ENCODE measurements at regions not wholly inside any gene's neighbourhood (a gene's known extent, or its start where the extent isn't known, plus 50 kb on each side); places are given as distances from the start of the nearest gene placed in this dataset.

- no peak for DNase-seq (ENCODE audit: low read depth)
- H3K4me3 ChIP-seq (ENCODE audit: low read length): no peak overlapping the region
- no peak for TF ChIP-seq CTCF (IDR thresholded peaks at IDR 0.05; ENCODE audit: insufficient read depth, low read depth, low read length, missing control alignments)
Observed at GRCh38 chr5:73358366-73358765, 90.2 kb downstream of the FOXD1 start.

- no peak overlapping the region for H3K4me3 ChIP-seq (ENCODE audit: low read length)
- no peak for TF ChIP-seq CTCF (IDR thresholded peaks at IDR 0.05; ENCODE audit: insufficient read depth, low read depth, low read length, missing control alignments)
Observed at GRCh38 chr5:73357576-73357975, 91.0 kb downstream of the FOXD1 start.

GRCh38 chr5:73355108-73355507 is 93.5 kb downstream of the FOXD1 start:
- TF ChIP-seq CTCF (IDR thresholded peaks at IDR 0.05; ENCODE audit: insufficient read depth, low read depth, low read length, missing control alignments): no peak
- no peak for DNase-seq (ENCODE audit: low read depth)
- no peak overlapping the region for H3K4me3 ChIP-seq (ENCODE audit: low read length)

More at GRCh38 chr5:73357576-73357975, 91.0 kb downstream of the FOXD1 start:
- no peak for DNase-seq (ENCODE audit: low read depth)

- no peak for TF ChIP-seq CTCF (IDR thresholded peaks at IDR 0.05; ENCODE audit: insufficient read depth, low read depth, low read length, missing control alignments)
- no peak overlapping the region for H3K4me3 ChIP-seq (ENCODE audit: low read length)
- no peak for DNase-seq (ENCODE audit: low read depth)
Observed at GRCh38 chr5:73354406-73354805, 94.2 kb downstream of the FOXD1 start.

GRCh38 chr5:73352649-73353230 is 95.8 kb downstream of the FOXD1 start:
- no peak for TF ChIP-seq CTCF (IDR thresholded peaks at IDR 0.05; ENCODE audit: insufficient read depth, low read depth, low read length, missing control alignments)
- no peak for DNase-seq (ENCODE audit: low read depth)
- H3K4me3 ChIP-seq (ENCODE audit: low read length): no peak overlapping the region

GRCh38 chr5:73352243-73352642 is 96.3 kb downstream of the FOXD1 start:
- no peak overlapping the region for H3K4me3 ChIP-seq (ENCODE audit: low read length)
- no peak for TF ChIP-seq CTCF (IDR thresholded peaks at IDR 0.05; ENCODE audit: insufficient read depth, low read depth, low read length, missing control alignments)
- no peak for DNase-seq (ENCODE audit: low read depth)

GRCh38 chr5:73351593-73351992 is 97.0 kb downstream of the FOXD1 start:
- H3K4me3 ChIP-seq (ENCODE audit: low read length): no peak overlapping the region
- TF ChIP-seq CTCF (IDR thresholded peaks at IDR 0.05; ENCODE audit: insufficient read depth, low read depth, low read length, missing control alignments): no peak
- no peak for DNase-seq (ENCODE audit: low read depth)
